GM19463 (cell line): ENCODE measurements at regions not wholly inside any gene's neighbourhood (a gene's known extent, or its start where the extent isn't known, plus 50 kb on each side); places are given as distances from the start of the nearest gene placed in this dataset.

Experiments
- ATAC-seq: cut with Tn5 transposase; IDR thresholded peaks from one replicate; pipeline ENCODE4 v1.9.1; 2021; ENCODE audit warnings: mild to moderate bottlenecking, moderate library complexity; ENCODE audit not compliant: unreplicated experiment

DNA sequence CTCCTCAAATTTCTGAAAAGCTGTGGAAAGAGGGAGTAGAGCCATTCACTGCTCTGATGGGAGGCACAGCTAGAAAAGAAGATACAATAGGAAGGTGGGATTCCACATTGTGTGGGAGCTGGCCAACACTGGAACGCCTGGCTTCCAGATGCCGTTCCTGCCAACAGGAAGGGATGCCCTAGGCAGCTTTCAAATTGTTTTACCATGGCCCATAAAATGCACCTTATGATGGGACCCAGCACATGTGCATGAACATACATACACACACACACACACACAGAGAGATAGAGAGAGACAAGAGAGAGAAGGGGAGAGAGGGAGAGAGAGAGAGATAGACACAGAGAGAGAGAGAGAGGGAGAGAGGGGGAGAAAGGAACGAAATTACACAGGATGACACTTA is 86.1 kb upstream of the BZW1 start:
- no peak for ATAC-seq

DNA sequence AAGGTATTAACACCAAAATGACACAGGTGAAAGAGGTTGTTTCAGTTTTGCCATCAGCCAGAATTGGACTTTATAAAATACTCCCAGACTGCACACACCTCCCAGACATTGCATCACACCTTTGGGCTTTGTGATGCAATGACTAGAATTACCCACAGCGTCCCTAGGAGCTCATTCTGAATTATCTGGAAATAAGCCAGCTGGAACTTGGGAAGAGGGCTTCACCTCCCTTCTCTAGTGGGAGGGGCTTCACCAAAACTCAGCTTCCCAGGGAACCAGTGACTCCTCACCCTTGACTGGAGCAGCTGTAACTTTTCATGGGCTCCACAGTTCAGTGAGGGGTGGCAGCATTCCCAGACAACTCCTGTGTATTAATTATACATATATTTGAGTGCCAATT is 83.1 kb upstream of the BZW1 start:
- no peak for ATAC-seq

DNA sequence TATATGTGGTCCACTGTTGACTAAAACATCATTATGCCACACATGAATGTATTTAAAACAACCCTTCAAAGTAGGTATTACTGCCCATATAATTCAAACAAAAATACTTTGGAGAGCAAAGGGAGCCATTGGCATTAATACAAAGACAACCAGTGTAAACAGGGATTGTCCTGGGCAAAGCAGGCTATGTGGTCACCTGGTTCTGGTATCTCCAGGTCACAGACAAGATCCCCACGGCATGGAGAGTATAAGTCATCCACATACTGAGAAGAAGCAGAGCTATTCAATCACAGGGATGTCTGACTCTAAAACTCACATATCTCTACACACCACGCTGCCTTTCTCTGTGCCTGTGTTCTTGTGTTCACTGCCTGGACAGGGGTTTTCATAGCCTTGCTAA is 81.4 kb upstream of the BZW1 start:
- ATAC-seq = no peak

DNA sequence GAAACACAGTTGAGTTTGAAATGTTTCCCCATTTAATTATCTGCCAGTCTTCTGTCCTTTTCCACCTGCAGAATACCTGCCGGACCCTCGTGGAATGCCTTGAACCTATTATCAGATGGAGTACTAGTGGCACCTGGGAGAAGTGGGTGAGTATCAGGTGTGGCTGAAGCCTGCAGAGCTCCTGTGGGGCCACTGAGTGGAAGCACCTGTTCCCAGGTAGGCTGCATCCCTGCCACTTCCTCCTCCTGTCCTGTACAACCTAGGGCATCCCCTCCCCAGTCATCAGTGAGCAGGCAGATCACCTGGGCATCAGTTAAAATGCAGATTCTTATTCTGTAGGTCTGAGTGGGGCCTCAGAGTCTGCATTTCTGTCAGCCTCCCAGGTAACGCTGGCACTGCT is 80.8 kb upstream of the BZW1 start:
- no peak for ATAC-seq

DNA sequence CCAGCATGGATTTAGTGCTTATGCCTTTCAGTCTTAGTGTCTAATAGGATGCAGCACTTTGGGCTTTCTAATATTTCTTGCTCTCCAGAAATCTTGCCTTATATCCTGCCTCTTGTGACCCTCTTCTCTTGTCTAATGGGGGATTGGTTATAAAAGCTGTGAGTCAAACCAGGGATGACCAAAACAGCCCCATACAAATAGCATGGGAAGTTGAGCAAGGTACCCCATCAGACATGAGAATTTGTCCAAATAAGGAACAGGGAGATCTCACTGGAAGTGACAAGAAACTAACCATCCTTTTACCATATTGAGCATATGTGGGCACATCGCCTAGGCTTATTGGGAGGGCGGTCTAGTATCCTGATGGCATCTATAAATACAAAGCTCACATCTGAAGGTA is 78.8 kb upstream of the BZW1 start:
- no peak for ATAC-seq

DNA sequence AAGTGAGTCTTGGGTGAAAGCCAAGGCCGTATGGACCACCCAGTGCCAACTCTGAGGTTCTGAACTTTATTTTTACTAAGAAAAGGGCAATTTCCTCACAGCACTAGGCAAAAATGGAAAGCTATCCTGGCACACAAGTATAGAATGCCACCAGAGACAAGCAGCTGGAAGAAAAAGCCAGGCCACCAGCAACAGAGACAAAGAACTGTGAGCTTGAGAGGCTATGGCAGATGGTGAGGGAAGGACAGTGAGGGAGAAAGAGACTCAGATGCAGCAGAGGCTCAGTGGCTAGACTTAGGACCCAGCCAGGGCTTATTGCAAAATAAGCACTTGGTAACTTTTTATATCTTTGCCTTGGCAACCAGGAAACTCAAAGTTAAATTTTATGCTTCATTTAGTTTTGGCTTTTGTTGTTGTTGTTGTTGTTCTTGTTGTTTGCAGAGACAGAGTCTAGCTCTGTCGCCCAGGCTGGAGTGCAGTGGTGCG is 78.0 kb upstream of the BZW1 start:
- ATAC-seq = no peak

DNA sequence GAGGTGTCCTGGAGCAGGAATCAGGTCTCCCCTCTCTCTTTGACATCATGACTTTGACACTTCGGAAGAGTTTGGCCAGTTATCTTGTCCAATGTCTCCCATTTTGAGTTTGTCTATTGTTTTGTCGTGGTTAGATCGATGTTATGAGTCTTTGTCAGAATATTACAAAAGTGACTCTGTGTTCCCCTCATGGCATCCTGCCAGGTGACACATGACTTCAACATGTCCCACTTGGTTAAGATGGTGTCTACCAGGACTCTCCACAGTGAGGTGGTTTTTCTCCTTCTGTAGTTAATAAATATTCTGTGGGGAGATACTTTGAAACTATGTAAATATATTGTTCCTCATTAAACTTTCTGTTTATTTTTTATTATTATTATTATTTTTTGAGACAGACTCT is 76.6 kb upstream of the BZW1 start:
- no peak for ATAC-seq

DNA sequence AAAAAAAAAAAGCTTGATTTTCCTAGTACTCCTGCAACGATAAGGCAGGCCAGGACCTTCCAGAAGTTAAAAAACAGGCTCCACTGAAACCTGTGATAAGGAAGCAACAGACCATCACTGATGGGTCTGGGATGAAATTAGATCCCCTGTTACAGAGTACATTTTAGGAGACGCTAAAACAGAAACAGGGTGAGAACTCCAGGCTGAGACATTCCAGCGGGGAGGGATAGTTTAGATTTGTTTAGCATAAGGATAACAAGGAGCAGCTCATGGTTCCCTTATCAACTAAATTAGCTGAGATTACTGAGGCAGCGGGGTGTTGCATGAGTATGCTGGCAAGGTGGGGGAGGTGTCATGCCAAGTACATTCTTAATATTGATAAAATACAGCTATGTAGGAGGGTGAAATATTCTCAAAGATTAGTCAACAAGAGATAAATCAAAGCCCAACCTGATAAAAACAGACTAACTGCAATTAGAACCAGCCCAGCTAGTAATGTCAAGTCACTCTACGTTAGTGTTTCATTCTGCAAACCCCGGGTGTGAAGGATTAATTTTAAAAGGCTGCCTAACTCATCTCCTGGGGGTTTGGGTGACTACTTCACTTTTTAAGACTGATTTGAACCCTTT is 75.0 kb upstream of the BZW1 start:
- no peak for ATAC-seq

DNA sequence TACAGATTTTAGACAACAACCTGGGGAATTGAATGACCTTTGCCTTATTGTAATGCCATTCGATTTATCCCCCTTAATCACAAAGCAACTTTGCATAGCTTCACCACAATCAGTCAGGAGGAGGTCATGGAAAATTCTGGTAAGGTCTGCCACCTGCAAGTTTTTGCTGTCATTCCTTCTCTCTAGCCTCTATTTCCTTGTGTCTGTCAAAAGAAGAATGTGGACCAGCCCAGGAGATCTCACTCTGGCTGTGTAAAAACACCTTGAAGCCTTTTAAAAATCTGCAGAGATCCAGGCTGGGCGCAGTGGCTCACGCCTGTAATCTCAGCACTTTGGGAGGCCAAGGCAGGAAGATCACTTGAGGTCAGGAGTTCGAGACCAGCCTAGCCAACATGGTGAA is 74.1 kb upstream of the BZW1 start:
- no peak for ATAC-seq

DNA sequence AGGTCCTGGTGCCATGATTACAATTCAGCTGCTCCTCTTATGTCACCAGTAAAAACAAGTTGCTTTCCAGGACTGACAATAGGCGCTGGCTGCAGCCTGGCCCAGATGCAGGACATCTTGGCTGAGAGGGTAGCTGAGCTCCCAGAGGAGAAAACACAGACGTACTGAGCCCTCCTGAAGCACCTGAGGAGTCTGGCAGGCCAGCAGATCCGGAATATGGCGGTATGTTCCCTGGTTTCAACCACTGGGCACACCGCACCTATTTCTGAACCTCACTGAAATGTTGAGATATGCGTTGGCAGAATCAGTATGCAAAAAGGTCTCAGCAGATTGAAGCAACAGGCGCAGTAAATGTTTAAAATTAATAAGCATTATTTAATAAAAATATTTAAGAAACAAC is 73.1 kb upstream of the BZW1 start:
- ATAC-seq = no peak

DNA sequence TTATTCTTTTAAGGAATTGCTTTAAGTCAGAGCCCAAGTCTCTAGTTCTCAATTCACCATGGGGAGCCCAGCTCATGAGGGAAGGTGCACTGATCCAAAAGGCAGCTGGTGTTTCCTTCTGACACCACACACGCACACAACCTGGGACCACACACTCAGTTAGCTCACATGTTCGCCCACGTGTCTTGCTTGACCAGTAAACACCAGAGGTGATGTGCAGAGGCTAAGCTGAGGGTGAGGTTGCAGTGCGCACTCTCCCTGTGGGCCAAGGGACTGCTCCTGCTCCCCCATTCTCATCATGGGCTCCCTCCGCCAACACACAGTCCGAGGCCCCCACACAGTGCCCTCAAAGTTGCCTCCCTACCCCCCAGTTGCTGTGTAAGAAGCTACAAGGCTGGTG is 70.8 kb upstream of the BZW1 start:
- no peak for ATAC-seq

DNA sequence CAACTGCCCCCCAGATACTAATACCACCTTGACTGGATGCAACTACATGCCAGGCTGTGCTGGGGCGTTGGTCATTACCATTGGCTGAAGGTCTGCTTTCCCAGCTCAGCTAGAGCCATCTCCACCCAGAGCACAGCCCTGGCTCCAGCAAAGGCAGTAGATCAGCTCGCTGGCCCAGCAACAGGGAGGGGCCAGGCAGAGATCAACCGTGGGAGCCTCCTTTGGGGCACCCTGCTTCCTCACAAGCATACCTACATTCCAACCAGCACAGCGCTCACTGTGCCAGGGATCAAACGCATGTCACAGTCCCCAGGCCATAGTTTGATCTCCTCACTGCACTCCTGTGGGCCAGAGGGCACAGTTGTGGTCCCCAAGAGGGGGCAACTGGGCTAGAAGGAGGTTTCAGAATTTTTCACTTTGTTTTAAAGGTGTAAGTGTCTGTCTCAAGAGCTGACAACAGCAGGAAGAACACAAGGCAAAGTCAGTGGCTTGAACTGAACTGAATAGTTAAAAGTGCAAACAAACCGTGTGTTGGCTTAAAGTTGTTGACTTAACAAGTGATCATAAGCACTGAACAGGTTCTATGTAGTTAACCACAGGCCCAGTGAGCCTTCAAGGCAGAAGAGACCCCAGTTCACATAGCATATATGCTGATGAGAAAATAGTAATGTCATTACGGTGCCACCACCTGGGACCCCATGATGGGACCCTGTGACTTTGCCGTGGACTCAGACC is 70.1 kb upstream of the BZW1 start:
- no peak for ATAC-seq

DNA sequence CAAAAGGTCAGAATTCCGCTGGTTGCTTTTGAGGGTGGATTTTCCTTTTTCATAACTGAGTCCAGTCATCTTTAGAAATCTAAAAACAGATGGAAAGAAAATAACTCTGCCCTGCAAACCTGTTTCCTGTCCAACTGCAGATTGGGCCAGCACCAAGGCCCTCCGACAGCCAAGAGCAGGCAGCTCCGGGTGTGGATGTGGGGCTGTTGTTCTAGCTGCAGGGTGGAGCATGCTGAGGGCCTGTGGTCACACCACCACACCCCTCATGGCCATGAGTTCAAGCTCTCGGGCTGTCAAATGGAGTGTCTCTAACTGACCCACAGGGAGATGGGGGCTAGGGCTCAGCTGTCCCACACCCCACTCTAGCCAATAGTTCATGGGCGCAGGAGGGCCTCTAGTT is 69.3 kb upstream of the BZW1 start:
- no peak for ATAC-seq

DNA sequence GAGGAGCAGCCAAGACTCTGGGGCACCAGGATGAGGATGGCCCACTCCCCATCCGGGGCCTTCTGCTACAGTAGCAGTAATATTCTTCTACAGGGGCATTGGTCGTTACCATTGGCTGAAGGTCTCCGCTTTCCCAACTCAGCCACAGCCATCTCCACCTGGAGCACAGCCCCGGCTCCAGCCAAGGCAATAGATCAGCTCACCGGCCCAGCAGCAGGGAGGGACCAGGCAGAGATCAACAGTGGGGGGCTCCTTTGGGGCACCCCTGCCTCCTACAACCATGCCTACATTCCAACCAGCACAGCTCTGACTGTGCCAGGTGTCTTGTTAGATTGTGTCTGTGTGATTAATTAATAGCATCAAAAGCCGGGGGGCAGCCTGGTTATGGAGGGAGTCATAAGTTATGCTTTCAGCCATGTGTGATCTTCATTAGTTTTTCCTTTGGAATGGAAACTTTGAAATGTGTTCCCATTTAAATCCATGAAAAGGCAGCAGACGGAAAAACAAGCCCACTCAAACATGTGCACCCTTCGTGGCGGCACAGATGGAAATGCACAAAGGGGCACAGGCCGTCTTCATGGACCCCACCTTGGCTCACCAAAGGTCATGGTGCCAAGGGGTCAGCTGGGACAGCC is 68.6 kb upstream of the BZW1 start:
- no peak for ATAC-seq

DNA sequence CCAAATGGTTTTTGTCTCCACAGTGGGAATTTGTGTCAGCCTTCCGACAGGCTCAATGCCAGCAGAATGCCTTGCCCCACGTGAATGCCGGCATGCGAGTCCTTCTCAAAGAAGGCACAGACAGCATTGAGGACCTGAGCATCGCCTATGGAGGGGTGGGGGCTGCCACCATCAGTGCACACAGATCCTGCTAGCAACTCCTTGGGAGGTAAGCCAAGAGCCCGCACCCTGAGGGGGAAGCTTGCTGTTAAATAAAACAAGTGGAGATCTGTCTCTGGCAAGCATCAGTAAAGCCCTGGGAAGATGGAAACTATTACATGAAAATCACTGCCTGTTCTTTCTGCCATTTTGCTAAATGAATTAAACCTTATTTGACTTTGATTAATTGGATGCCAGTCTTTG is 67.5 kb upstream of the BZW1 start:
- ATAC-seq = no peak

DNA sequence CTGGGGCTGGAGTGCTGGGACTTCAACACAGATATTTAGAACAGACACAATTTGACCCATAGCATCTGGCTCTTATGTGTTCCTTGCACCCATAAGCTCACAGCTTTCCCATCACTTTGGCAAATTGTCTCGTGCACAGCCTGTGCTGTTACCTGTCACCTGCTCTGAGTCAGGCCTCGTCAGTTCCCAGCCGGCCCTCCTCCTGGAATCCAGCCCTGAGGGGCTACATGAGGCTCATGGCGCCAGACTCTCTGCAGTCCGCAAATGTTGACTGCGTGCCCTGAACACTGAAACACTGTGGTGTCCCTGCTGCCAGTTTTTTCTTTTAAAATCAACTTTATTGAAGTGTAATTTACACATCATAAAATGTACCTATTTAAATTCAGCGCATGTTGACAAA is 65.4 kb upstream of the BZW1 start:
- no peak for ATAC-seq

DNA sequence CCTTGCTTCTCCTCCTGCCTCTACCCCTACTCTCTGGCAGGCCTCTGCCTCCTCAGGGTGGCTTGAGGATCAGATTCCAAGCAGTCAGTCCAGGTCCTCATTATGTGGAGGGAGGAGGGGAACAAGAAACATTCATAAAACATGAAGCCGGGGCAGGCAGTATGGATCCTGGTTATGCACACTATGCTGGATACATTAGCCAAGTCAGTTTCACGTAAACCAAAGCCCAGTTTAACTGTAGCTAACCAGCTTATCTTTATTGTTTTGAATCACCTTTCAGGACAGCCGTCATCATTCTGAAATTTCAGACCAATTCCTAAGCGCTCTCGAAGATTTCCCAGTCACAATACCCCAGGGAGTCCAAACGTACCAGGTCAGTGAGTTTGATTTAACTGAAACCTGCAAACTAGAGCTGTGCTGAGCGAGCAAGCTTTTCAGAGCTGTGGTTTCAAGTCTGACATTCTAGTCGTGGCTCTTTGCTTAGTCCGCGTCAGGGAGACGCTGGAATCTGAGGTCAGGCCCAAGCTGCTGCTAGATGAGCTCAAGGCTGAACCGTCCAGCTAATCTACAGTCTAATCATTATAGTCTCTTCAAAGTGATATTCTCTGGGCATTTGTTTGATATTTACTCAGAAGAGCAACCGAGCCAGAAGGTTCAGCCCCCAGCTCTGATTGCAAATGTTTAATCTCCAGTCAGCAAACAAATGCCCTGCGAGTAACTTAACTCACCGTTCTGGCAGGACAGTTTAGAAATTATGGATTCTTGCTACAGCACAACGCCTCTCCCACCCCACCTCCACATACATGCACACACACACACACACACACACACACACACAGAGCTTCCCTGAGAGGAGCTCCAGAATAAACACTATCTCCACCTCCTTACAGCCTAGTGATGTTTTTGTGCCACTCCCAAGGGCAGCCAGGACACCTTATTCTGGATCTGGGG is 63.8 kb upstream of the BZW1 start:
- ATAC-seq = no peak

DNA sequence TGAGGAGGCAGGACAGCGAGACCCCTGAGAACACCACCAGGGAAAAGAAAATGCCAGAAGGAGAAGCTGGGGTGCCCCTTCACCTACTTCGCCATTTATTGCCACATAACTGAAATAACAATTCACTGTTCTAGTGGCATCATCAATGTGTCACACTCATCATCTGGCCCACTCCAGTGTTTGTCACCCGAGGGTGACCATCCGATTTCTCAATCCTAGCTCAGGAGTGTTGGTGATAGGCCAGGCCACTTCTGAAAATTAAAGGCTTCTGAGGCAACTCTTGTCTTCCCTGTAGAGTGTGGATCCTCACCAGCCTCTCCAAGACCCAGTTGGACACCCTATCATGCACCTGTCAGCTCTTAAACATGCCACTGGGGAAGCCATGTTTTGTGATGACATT is 62.9 kb upstream of the BZW1 start:
- no peak for ATAC-seq

DNA sequence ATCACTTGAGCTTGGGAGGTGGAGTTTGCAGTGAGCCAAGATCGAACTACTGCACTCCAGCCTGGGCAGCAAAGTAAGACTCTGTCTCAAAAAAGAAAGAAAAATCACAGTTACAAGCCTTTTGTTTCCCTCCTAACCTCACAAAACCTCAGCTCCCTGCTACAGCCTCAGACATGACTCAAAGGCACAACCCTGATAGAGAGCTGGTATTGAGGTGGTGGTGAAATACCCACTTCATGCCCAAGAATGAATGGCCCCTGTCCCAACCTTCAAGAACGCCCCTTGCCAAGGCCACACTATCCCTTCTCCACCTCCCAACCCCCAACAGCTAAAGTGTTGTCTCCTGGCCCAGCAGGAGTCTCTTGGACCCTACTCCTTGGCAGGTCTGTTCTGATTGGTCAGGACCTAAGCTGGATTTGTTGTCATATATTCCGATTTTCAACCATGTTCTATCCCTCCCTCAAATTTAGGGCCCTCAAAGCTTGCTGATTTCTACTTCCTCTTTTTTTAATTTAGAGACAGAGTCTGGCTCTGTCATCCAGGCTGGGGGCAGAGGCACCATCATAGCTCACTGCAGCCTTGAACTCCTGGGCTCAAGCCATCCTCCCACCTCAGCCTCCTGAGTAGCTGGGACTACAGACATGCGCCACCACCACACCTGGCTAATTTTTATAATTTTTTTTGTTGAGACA is 61.9 kb upstream of the BZW1 start:
- no peak for ATAC-seq

DNA sequence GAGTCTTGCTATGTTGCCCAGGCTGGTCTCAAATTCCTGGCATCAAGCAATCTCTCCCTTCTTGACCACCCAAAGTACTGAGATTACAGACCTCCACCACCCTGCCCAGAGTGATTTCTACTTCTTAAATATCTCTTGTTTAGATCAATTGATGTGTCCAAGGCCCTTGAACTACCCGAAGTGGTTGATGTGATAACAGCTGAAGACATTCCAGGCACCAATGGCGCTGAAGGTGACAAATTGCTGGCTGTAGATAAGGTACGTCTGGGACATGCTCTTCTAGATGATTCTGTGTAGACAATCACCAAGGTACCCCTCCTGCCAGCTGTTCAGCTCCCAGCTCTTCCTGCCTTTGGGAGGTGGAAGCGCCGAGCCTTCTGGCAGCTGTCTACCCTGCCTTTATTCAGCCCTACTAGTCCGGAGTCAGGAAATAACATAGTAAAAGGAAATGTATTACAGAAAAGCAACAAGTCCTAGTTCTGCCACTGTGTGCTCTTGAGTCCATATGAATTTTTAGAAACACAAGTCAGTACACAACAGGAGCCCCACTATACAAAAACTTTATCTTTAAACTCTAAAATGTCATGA is 61.3 kb upstream of the BZW1 start:
- no peak for ATAC-seq
